B cell (primary cell): ENCODE measurements at regions not wholly inside any gene's neighbourhood (a gene's known extent, or its start where the extent isn't known, plus 50 kb on each side); places are given as distances from the start of the nearest gene placed in this dataset. TPM values are rescaled to one million over a fixed set of nuclear protein-coding genes. Genes with fewer than 3 reads are reported as not detected.

Experiments
- ATAC-seq: fragments of 200-7000 bp; cut with Tn5 transposase; one replicate; pipeline ENCODE4 v1.10.0; 2021; ENCODE audit warnings: low read depth, mild to moderate bottlenecking, moderate number of reproducible peaks, moderate library complexity
- CTCF ChIA-PET: fragments of 350-600 bp; sonication (Branson Sonifier 250); formaldehyde crosslinking; loops from one replicate; lab custom pipeline; 2021; ENCODE audit warnings: antibody characterized with exemption, inconsistent platforms; lab: Charles Lee
- POLR2A ChIA-PET: fragments of 350-600 bp; sonication (Branson Sonifier 250); formaldehyde crosslinking; loops from one replicate; lab custom pipeline; 2021; ENCODE audit warnings: antibody characterized with exemption; lab: Charles Lee
- DNase-seq: peaks from one replicate; pipeline ENCODE4 v3.0.0; 2013
- H2AFZ ChIP-seq: 2 replicates; pipeline ENCODE4 v1.6.1; 2012; ENCODE audit warnings: mild to moderate bottlenecking, low read depth, low read length; ENCODE audit not compliant: insufficient read depth, poor library complexity, severe bottlenecking
- H3K27ac ChIP-seq, 2 donors: 1 replicate in 1 of 2; 2 replicates in 1 of 2; pipeline ENCODE4 v1.5.1; 2012 to 2013; ENCODE audit warnings: low read length in 2 of 2, mild to moderate bottlenecking in 2 of 2, moderate library complexity in 1 of 2
- H3K27me3 ChIP-seq, 4 experiments: fragments of 200-600 bp in 1 of 4; sonication (generic) in 1 of 4; replicated peaks in 1 of 4; 1 replicate in 2 of 4; 2 replicates in 2 of 4; pipeline versions ENCODE4 v1.6.1 to v1.7.0; 2013 to 2016; ENCODE audit warnings: low read length in 3 of 4, mild to moderate bottlenecking in 2 of 4, mixed read lengths in 1 of 4, moderate library complexity in 1 of 4; ENCODE audit not compliant: insufficient read depth in 4 of 4, control insufficient read depth in 3 of 4; ENCODE audit errors: control extremely low read depth in 1 of 4
- H3K36me3 ChIP-seq, 2 experiments: replicated peaks in 1 of 2; 1 replicate in 1 of 2; 2 replicates in 1 of 2; pipeline versions ENCODE4 v1.6.1 to v1.7.1; 2013; ENCODE audit warnings: low read length in 1 of 2; ENCODE audit not compliant: insufficient read depth in 2 of 2, control insufficient read depth in 1 of 2; ENCODE audit errors: control extremely low read depth in 1 of 2, extremely low read depth in 1 of 2
- H3K4me1 ChIP-seq, 2 donors: fragments of 200-600 bp in 1 of 2; sonication (generic) in 1 of 2; 1 replicate in 1 of 2; 2 replicates in 1 of 2; pipeline versions ENCODE4 v1.5.1 to v1.6.1; 2013 to 2017; ENCODE audit warnings: low read length in 2 of 2; ENCODE audit not compliant: control insufficient read depth in 2 of 2, insufficient read depth in 2 of 2
- H3K4me2 ChIP-seq: replicated peaks from 2 replicates; pipeline ENCODE3; 2012; ENCODE audit warnings: mild to moderate bottlenecking, low read depth, low read length; ENCODE audit not compliant: poor library complexity, severe bottlenecking
- H3K4me3 ChIP-seq, 5 experiments: fragments of 200-600 bp in 1 of 5; sonication (generic) in 1 of 5; 1 replicate in 3 of 5; 2 replicates in 2 of 5; pipeline versions ENCODE4 v1.5.1 to v1.7.0; 2011 to 2016; ENCODE audit warnings: low read length in 4 of 5, mild to moderate bottlenecking in 4 of 5, low read depth in 2 of 5, control low read depth in 1 of 5, moderate library complexity in 1 of 5; ENCODE audit not compliant: insufficient read depth in 1 of 5; ENCODE audit errors: control extremely low read depth in 1 of 5, extremely low read depth in 1 of 5
- H3K79me2 ChIP-seq: fragments of 200-600 bp; sonication (generic); one replicate; pipeline ENCODE4 v1.6.0; 2016; ENCODE audit warnings: low read length; ENCODE audit not compliant: control insufficient read depth, insufficient read depth
- H3K9ac ChIP-seq: fragments of 200-600 bp; sonication (generic); 2 replicates; pipeline ENCODE4 v1.6.1; 2017; ENCODE audit warnings: mild to moderate bottlenecking, low read length, moderate library complexity
- H3K9me3 ChIP-seq, 3 donors: one replicate each; pipeline versions ENCODE4 v1.6.1 to v1.7.1; 2013; ENCODE audit warnings: low read length in 2 of 3; ENCODE audit not compliant: control insufficient read depth in 2 of 3, insufficient read depth in 1 of 3; ENCODE audit errors: control extremely low read depth in 1 of 3
- H4K20me1 ChIP-seq: 2 replicates; pipeline ENCODE4 v1.6.0; 2012; ENCODE audit warnings: mild to moderate bottlenecking, low read length; ENCODE audit not compliant: insufficient read depth, control insufficient read depth, poor library complexity, severe bottlenecking
- H3K27ac Mint-ChIP-seq: one replicate; pipeline ENCODE4 v1.8.0; 2021; ENCODE audit warnings: mixed read lengths
- H3K27me3 Mint-ChIP-seq: one replicate; pipeline ENCODE4 v1.8.0; 2021; ENCODE audit warnings: mixed read lengths
- H3K4me1 Mint-ChIP-seq: one replicate; pipeline ENCODE4 v1.8.0; 2021; ENCODE audit warnings: mixed read lengths
- H3K4me3 Mint-ChIP-seq: one replicate; pipeline ENCODE4 v1.8.0; 2021; ENCODE audit warnings: mixed read lengths
- H3K9me3 Mint-ChIP-seq: one replicate; pipeline ENCODE4 v1.8.0; 2022; ENCODE audit warnings: mixed read lengths; ENCODE audit not compliant: insufficient read depth
- EZH2 ChIP-seq: IDR thresholded peaks from 2 replicates; pipeline ENCODE4 v1.6.1; 2012; ENCODE audit warnings: borderline replicate concordance, low read depth, mild to moderate bottlenecking, moderate library complexity, low read length; ENCODE audit not compliant: insufficient read depth, poor library complexity, severe bottlenecking
- WGBS: methylation state at CpG from one replicate; pipeline ENCODE4 v1.1.5; 2013; ENCODE audit warnings: missing lambda C conversion rate; ENCODE audit not compliant: insufficient coverage; 5-methylcytosine and 5-hydroxymethylcytosine counted together
- intact Hi-C: fragments of 100-400 bp; cut with micrococcal nuclease; formaldehyde crosslinking; loops from one replicate; pipeline ENCODE4 v1.10.0; 2022
- small RNA-seq: library from RNA; depleted of rRNA; stranded (forward); fragments of <200 nt; gene quantifications from one replicate; pipeline ENCODE3, GENCODE V24; 2012; ENCODE audit warnings: low replicate concordance, low read depth; ENCODE audit not compliant: insufficient read length
- TF ChIP-seq, protein P1 (sequence below): fragments of 200-600 bp; IDR thresholded peaks from one replicate; pipeline ENCODE4 v1.8.0; 2022; ENCODE audit warnings: antibody characterized with exemption, mild to moderate bottlenecking

DNA sequence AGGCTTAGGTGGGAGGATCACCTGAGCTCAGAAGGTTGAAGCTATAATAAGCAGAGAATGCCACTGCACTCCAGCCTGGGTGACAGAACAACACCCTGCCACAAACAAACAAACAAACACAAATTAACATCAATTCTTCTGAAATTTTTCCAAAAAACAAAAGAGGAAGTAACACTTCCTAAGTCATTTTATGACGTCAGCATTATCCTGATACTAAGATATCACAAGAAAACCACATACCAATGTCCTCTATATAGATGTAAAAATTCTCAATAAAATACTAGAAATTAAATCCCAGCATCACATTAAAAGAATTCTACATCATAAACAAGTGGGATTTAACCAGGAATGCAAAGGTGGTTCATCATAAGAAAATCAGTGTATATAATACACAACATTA, 64.4 kb upstream of the STK26 start:
- H2AFZ ChIP-seq, result no peak overlapping the region
- Mint-ChIP-seq H3K4me3 (no peak overlapping the region), H3K9me3 (no peaks in the 10 kb centered on the region), H3K27ac (no peak overlapping the region), H3K4me1 (no peaks in the 10 kb centered on the region), H3K27me3 (no peaks in the 10 kb centered on the region)
- no peaks in the 10 kb centered on the region for H3K79me2 ChIP-seq
- H3K4me3 ChIP-seq, result no peak overlapping the region
- intact Hi-C loops, result no loop called here
- no peaks in the 10 kb centered on the region for H3K36me3 ChIP-seq
- DNase-seq, result no peak
- H3K9ac ChIP-seq, result no peak overlapping the region
- H3K4me2 ChIP-seq, result no peak overlapping the region
- TF ChIP-seq EZH2, result no peak
- TF ChIP-seq, protein P1, sequence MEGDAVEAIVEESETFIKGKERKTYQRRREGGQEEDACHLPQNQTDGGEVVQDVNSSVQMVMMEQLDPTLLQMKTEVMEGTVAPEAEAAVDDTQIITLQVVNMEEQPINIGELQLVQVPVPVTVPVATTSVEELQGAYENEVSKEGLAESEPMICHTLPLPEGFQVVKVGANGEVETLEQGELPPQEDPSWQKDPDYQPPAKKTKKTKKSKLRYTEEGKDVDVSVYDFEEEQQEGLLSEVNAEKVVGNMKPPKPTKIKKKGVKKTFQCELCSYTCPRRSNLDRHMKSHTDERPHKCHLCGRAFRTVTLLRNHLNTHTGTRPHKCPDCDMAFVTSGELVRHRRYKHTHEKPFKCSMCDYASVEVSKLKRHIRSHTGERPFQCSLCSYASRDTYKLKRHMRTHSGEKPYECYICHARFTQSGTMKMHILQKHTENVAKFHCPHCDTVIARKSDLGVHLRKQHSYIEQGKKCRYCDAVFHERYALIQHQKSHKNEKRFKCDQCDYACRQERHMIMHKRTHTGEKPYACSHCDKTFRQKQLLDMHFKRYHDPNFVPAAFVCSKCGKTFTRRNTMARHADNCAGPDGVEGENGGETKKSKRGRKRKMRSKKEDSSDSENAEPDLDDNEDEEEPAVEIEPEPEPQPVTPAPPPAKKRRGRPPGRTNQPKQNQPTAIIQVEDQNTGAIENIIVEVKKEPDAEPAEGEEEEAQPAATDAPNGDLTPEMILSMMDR, result no peak
- no peaks in the 10 kb centered on the region for H3K9me3 ChIP-seq
- POLR2A ChIA-PET, result no interaction called here
- H3K27ac ChIP-seq, result no peak overlapping the region
- CTCF ChIA-PET, result no interaction called here
- no peak for ATAC-seq
- no peaks in the 10 kb centered on the region for H4K20me1 ChIP-seq
- WGBS, result no CpG with 5 or more reads among the region's 1 CpG
- peaks cover 0 to 13% (median 0%) of the 10 kb centered on the region in 4 experiments for H3K27me3 ChIP-seq
- H3K4me1 ChIP-seq, result no peaks in the 10 kb centered on the region

DNA sequence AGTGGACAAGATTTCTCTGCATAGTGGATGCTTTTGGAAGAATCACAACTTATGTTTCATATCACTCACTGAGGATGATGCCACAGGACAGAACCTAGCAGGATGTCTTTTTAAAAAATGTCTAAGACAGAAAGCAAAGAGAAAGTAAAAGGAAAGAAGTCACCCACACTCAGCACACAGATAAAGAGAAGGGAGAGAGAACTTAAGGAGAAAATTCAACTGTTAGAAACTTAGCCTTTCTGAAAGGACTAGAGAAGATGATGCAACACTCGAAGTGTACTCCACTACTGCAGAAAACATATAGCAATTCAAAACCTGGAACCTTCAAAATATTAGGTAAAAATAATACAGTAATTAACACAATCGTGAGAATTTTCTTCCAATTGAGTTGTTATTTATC, 52.8 kb upstream of the STK26 start:
- CTCF ChIA-PET, result no interaction called here
- H3K36me3 ChIP-seq, result no peaks in the 10 kb centered on the region
- H3K79me2 ChIP-seq, result no peaks in the 10 kb centered on the region
- TF ChIP-seq, protein P1, result no peak
- TF ChIP-seq EZH2, result no peak
- ATAC-seq (no peak), DNase-seq (no peak)
- intact Hi-C loops, result no loop called here
- H3K9me3 Mint-ChIP-seq, result no peaks in the 10 kb centered on the region
- H3K4me1 ChIP-seq, result no peaks in the 10 kb centered on the region
- H3K4me3 ChIP-seq, result no peak overlapping the region
- H3K27ac ChIP-seq, result no peak overlapping the region
- no peak overlapping the region for H3K4me2 ChIP-seq
- no peak overlapping the region for H3K4me3 Mint-ChIP-seq
- no peaks in the 10 kb centered on the region for H3K27me3 ChIP-seq
- no peaks in the 10 kb centered on the region for H4K20me1 ChIP-seq
- peak overlapping the region; percentile 29 for H2AFZ ChIP-seq
- POLR2A ChIA-PET, result no interaction called here
- no CpG with 5 or more reads among the region's 2 CpGs for WGBS
- H3K9ac ChIP-seq, result no peak overlapping the region
- no peaks in the 10 kb centered on the region for H3K27me3 Mint-ChIP-seq
- peaks cover 4% of the 10 kb centered on the region for H3K4me1 Mint-ChIP-seq
- H3K27ac Mint-ChIP-seq, result no peak overlapping the region
- no peaks in the 10 kb centered on the region for H3K9me3 ChIP-seq

Small RNA genes lying in the stretch of these regions (small RNA-seq; reads per million reads assigned to genes)
- gene AL008629.1, result not detected
- not detected for gene HDGFP1
- not detected for gene MCRIP2P1
- not detected for gene RNA5SP514
